A549 (cell line): ENCODE measurements at regions not wholly inside any gene's neighbourhood (a gene's known extent, or its start where the extent isn't known, plus 50 kb on each side); places are given as distances from the start of the nearest gene placed in this dataset.

Experiments
- ATAC-seq, 2 experiments: fragments of 200-7000 bp in 1 of 2; fragments of >200 bp in 1 of 2; cut with Nextera tagmentation in 1 of 2; cut with Tn5 transposase in 1 of 2; 3 replicates each; pipeline versions ENCODE4 v1.8.0 to v1.9.1; 2018 to 2020; ENCODE audit warnings: mild to moderate bottlenecking in 1 of 2, moderate library complexity in 1 of 2
- CTCF ChIA-PET: fragments of 300-600 bp; sonication (Branson Sonifier 250); formaldehyde crosslinking; extraction: SDS; loops from one replicate; lab custom pipeline; 2021; ENCODE audit warnings: antibody characterized with exemption, inconsistent platforms; lab: Yijun Ruan, JAX
- POLR2A ChIA-PET: fragments of 350-600 bp; formaldehyde crosslinking; extraction: SDS; loops from one replicate; lab custom pipeline; 2021; ENCODE audit warnings: antibody characterized with exemption, inconsistent platforms; lab: Yijun Ruan, JAX
- DNase-seq, 2 experiments: peaks; one replicate each; pipeline versions ENCODE4 v3.0.0 to v3.0.0-alpha.2; 2011 to 2016; ENCODE audit warnings: low read depth in 1 of 2, low spot score in 1 of 2
- FAIRE-seq: peaks from 2 replicates; lab custom pipeline; 2011; peaks lifted over from hg19 to GRCh38; lab: Jason Lieb, UNC
- H3K27ac ChIP-seq, 2 experiments: fragments of >200 bp; sonication (Bioruptor Twin); formaldehyde crosslinking; 3 replicates each; pipeline ENCODE4 v1.5.1; 2016 to 2017
- H3K4me1 ChIP-seq: fragments of >200 bp; sonication (Bioruptor Twin); formaldehyde crosslinking; 3 replicates; pipeline ENCODE4 v1.6.1; 2016
- H3K4me2 ChIP-seq: fragments of >200 bp; sonication (Bioruptor Twin); formaldehyde crosslinking; 3 replicates; pipeline ENCODE4 v1.6.1; 2016
- H3K4me3 ChIP-seq: fragments of >200 bp; sonication (Bioruptor Twin); formaldehyde crosslinking; 3 replicates; pipeline ENCODE4 v1.5.1; 2016
- H3K9me3 ChIP-seq: fragments of >200 bp; sonication (Bioruptor Twin); formaldehyde crosslinking; 3 replicates; pipeline ENCODE4 v1.6.1; 2016
- ATOH8 ChIP-seq: fragments of 250-450 bp; sonication (Bioruptor Pico); IDR thresholded peaks from 2 replicates; pipeline ENCODE4 v1.5.0; 2020; ENCODE audit warnings: low read depth, mild to moderate bottlenecking, moderate library complexity
- BCL3 ChIP-seq: fragments of >200 bp; sonication (Bioruptor Twin); formaldehyde crosslinking; IDR thresholded peaks from 3 replicates; pipeline ENCODE4 v1.6.1; 2016
- BHLHE40 ChIP-seq: IDR thresholded peaks from 2 replicates; pipeline ENCODE4 v1.6.1; 2012; ENCODE audit warnings: low read depth, low read length, inconsistent platforms
- CBX8 ChIP-seq: fragments of 200-600 bp; sonication (generic); IDR thresholded peaks from 2 replicates; pipeline ENCODE4 v1.6.1; 2016
- CEBPB ChIP-seq, 2 experiments: fragments of >200 bp in 1 of 2; sonication (Bioruptor Twin) in 1 of 2; formaldehyde crosslinking in 1 of 2; IDR thresholded peaks; 2 replicates each; pipeline ENCODE4 v1.6.1; 2012 to 2016
- CHD2 ChIP-seq: fragments of 150-350 bp; IDR thresholded peaks from 2 replicates; pipeline ENCODE4 v1.6.1; 2014; ENCODE audit warnings: low read length; ENCODE audit not compliant: partially characterized antibody
- EHMT2 ChIP-seq: fragments of 200-600 bp; sonication (generic); IDR thresholded peaks from 2 replicates; pipeline ENCODE4 v1.6.1; 2016; ENCODE audit warnings: antibody characterized with exemption, low read depth, mild to moderate bottlenecking, moderate library complexity
- ELK1 ChIP-seq: fragments of 150-350 bp; IDR thresholded peaks from 2 replicates; pipeline ENCODE4 v1.6.1; 2014; ENCODE audit warnings: low read depth, mild to moderate bottlenecking, low read length
- ESRRA ChIP-seq: fragments of 150-350 bp; IDR thresholded peaks from 2 replicates; pipeline ENCODE4 v1.6.1; 2014; ENCODE audit warnings: mild to moderate bottlenecking, low read length, borderline replicate concordance
- FOSB ChIP-seq: fragments of 250-450 bp; sonication (Bioruptor Pico); IDR thresholded peaks from 2 replicates; pipeline ENCODE4 v1.5.0; 2020; ENCODE audit warnings: mild to moderate bottlenecking, moderate library complexity
- HDAC2 ChIP-seq: fragments of 200-600 bp; sonication (generic); IDR thresholded peaks from 2 replicates; pipeline ENCODE4 v1.6.1; 2016
- HEYL ChIP-seq: fragments of 250-450 bp; sonication (Bioruptor Pico); IDR thresholded peaks from 2 replicates; pipeline ENCODE4 v1.8.0; 2021; ENCODE audit warnings: mild to moderate bottlenecking, moderate library complexity
- HMGXB4 ChIP-seq: fragments of 250-450 bp; sonication (Bioruptor Pico); IDR thresholded peaks from 2 replicates; pipeline ENCODE4 v1.5.0; 2021; ENCODE audit warnings: mild to moderate bottlenecking, moderate library complexity, borderline replicate concordance
- HOXB5 ChIP-seq: fragments of 250-450 bp; sonication (Bioruptor Pico); IDR thresholded peaks from 2 replicates; pipeline ENCODE4 v1.5.0; 2020; ENCODE audit warnings: mild to moderate bottlenecking, moderate library complexity
- JUNB ChIP-seq: fragments of >200 bp; sonication (Bioruptor Twin); formaldehyde crosslinking; IDR thresholded peaks from 2 replicates; pipeline ENCODE4 v1.6.1; 2016
- MAFK ChIP-seq: fragments of 450-650 bp; IDR thresholded peaks from 2 replicates; pipeline ENCODE4 v1.6.1; 2014; ENCODE audit not compliant: partially characterized antibody
- MAX ChIP-seq: IDR thresholded peaks from 2 replicates; pipeline ENCODE4 v1.6.1; 2012
- PBX3 ChIP-seq: IDR thresholded peaks from 2 replicates; pipeline ENCODE4 v1.6.1; 2012
- POLR2A ChIP-seq: IDR thresholded peaks from 2 replicates; pipeline ENCODE4 v1.6.1; 2012; ENCODE audit warnings: mild to moderate bottlenecking, low read length
- RARB ChIP-seq: fragments of 250-450 bp; sonication (Bioruptor Pico); IDR thresholded peaks from 2 replicates; pipeline ENCODE4 v1.8.0; 2021; ENCODE audit warnings: mild to moderate bottlenecking, moderate library complexity
- RNF2 ChIP-seq: fragments of 200-600 bp; sonication (generic); IDR thresholded peaks from 2 replicates; pipeline ENCODE4 v1.6.1; 2016; ENCODE audit warnings: low read depth, mild to moderate bottlenecking, antibody characterized with exemption, moderate library complexity, borderline replicate concordance
- SMC3 ChIP-seq: fragments of >200 bp; sonication (Bioruptor Twin); formaldehyde crosslinking; IDR thresholded peaks from 3 replicates; pipeline ENCODE4 v1.6.1; 2018; ENCODE audit warnings: inconsistent platforms
- SREBF2 ChIP-seq: fragments of 450-650 bp; IDR thresholded peaks from 2 replicates; pipeline ENCODE4 v1.6.1; 2014; ENCODE audit warnings: mild to moderate bottlenecking, moderate library complexity
- WGBS: methylation state at CpG from one replicate; pipeline ENCODE4 v1.1.6; 2017; ENCODE audit errors: missing lambda C conversion rate; 5-methylcytosine and 5-hydroxymethylcytosine counted together

- Histone ChIP-seq H3K4me2 (no peak overlapping the region), H3K9me3 (peaks cover 2% of the 10 kb centered on the region; the same call in 1 of the 3 replicates), H3K27ac (no peak overlapping the region), H3K4me1 (no peaks in the 10 kb centered on the region), H3K4me3 (no peak overlapping the region)
- no peak for DNase-seq
- ChIA-PET POLR2A (no interaction called here), CTCF (no interaction called here)
- no peak for ATAC-seq
- no peak for FAIRE-seq
- no peak for TF ChIP-seq MAFK
- TF ChIP-seq CHD2, result no peak
- no peak for TF ChIP-seq FOSB (CRISPR knock-in tag)
- no peak for TF ChIP-seq ELK1
- TF ChIP-seq POLR2A, result no peak
- no peak for TF ChIP-seq SREBF2
- TF ChIP-seq JUNB, result no peak
- TF ChIP-seq RNF2, result no peak
- 43% methylated on average over 3 of the region's 3 CpGs for WGBS
Measured at GRCh38 chr9:103210607-103211006, 215.5 kb downstream of the CYLC2 start.

- ATAC-seq, result no peak
- Histone ChIP-seq H3K4me2 (no peak overlapping the region), H3K4me1 (no peaks in the 10 kb centered on the region), H3K27ac (no peak overlapping the region), H3K4me3 (no peak overlapping the region), H3K9me3 (0 out of 3 replicates have a peak, but pooled peaks cover 2% of the 10 kb centered on the region)
- DNase-seq, result no peak
- no peak for FAIRE-seq
- TF ChIP-seq HMGXB4 (CRISPR knock-in tag) (no peak), CEBPB (IDR thresholded peaks at IDR 0.05) (no peak), ELK1 (no peak), PBX3 (no peak), BCL3 (no peak), HEYL (CRISPR knock-in tag) (no peak), CBX8 (no peak), MAX (no peak), FOSB (CRISPR knock-in tag) (no peak), SMC3 (no peak), ATOH8 (CRISPR knock-in tag) (no peak), BHLHE40 (no peak), RARB (CRISPR knock-in tag) (no peak), HOXB5 (CRISPR knock-in tag) (no peak), ESRRA (no peak), EHMT2 (no peak), HDAC2 (no peak), RNF2 (no peak), POLR2A (no peak)
- POLR2A ChIA-PET, result no interaction called here
- CTCF ChIA-PET, result no interaction called here
- 6% methylated on average over 1 of the region's 1 CpG for WGBS
Measured at GRCh38 chr9:103215197-103215596, 220.1 kb downstream of the CYLC2 start.
